ENCODE measurements at regions not wholly inside any gene's neighbourhood (a gene's known extent, or its start where the extent isn't known, plus 50 kb on each side); places are given as distances from the start of the nearest gene placed in this dataset.

GRCh38 chr10:118521415-118522117 is 73.9 kb downstream of the PRLHR start:
- ATAC-seq (ENCODE audit: low FRiP score), result no peak
- TF ChIP-seq CTCF (IDR thresholded peaks at IDR 0.05), result no peak
- no peak for DNase-seq (ENCODE audit: low spot score)

GRCh38 chr10:118520116-118520742 is 75.2 kb downstream of the PRLHR start:
- ATAC-seq (ENCODE audit: low FRiP score) (no peak), DNase-seq (ENCODE audit: low spot score) (no peak)
- TF ChIP-seq CTCF (IDR thresholded peaks at IDR 0.05), result no peak

GRCh38 chr10:118518095-118518494 is 77.4 kb downstream of the PRLHR start:
- no peak for DNase-seq (ENCODE audit: low spot score)
- no peak for TF ChIP-seq CTCF (IDR thresholded peaks at IDR 0.05)
- ATAC-seq (ENCODE audit: low FRiP score), result no peak

GRCh38 chr10:118516716-118517115 is 78.7 kb downstream of the PRLHR start:
- no peak for DNase-seq (ENCODE audit: low spot score)
- TF ChIP-seq CTCF (IDR thresholded peaks at IDR 0.05), result no peak
- no peak for ATAC-seq (ENCODE audit: low FRiP score)

GRCh38 chr10:118513174-118513573 is 82.3 kb downstream of the PRLHR start:
- no peak for TF ChIP-seq CTCF (IDR thresholded peaks at IDR 0.05)
- DNase-seq (ENCODE audit: low spot score) (no peak), ATAC-seq (ENCODE audit: low FRiP score) (no peak)

GRCh38 chr10:118511711-118512110 is 83.7 kb downstream of the PRLHR start:
- ATAC-seq (ENCODE audit: low FRiP score) (no peak), DNase-seq (ENCODE audit: low spot score) (no peak)
- no peak for TF ChIP-seq CTCF (IDR thresholded peaks at IDR 0.05)

- no peak for TF ChIP-seq CTCF (IDR thresholded peaks at IDR 0.05)
- no peak for ATAC-seq (ENCODE audit: low FRiP score)
- no peak for DNase-seq (ENCODE audit: low spot score)
These were observed 86.6 kb downstream of the PRLHR start for GRCh38 chr10:118508863-118509262.
